NCI-H1105 (cell line): ENCODE measurements at regions not wholly inside any gene's neighbourhood (a gene's known extent, or its start where the extent isn't known, plus 50 kb on each side); places are given as distances from the start of the nearest gene placed in this dataset.

Experiments
- DNase-seq: peaks from one replicate; lab custom pipeline; 2025; lab: John Stamatoyannopoulos, UW

GRCh38 chr7:116145245-116145852 is 65.0 kb upstream of the TES start:
- no peak for DNase-seq

- no peak for DNase-seq
Measured at GRCh38 chr7:116148108-116148507, 62.2 kb upstream of the TES start.

- no peak for DNase-seq
Measured at GRCh38 chr7:116148626-116149025, 61.7 kb upstream of the TES start.

GRCh38 chr7:116150588-116150987 is 59.8 kb upstream of the TES start:
- no peak for DNase-seq

- no peak for DNase-seq
Measured at GRCh38 chr7:116152276-116152675, 58.1 kb upstream of the TES start.

GRCh38 chr7:116153050-116153449 is 57.3 kb upstream of the TES start:
- DNase-seq, result no peak

GRCh38 chr7:116159711-116160110 is 50.6 kb upstream of the TES start:
- no peak for DNase-seq
